Sigmoid colon (tissue), 6 donors: ENCODE measurements at regions not wholly inside any gene's neighbourhood (a gene's known extent, or its start where the extent isn't known, plus 50 kb on each side); places are given as distances from the start of the nearest gene placed in this dataset.
A peak's percentile ranks its signal among the peaks of the same experiment; 100 is the strongest.

Source experiments
- DNase-seq: peaks from one replicate; pipeline ENCODE4 v3.0.0-alpha.2; 2019
- H3K27ac ChIP-seq, 4 donors: fragments of 200-600 bp; sonication (generic); one replicate each; pipeline ENCODE4 v1.5.1; 2016 to 2019; ENCODE audit warnings: mild to moderate bottlenecking in 1 of 4
- H3K27me3 ChIP-seq, 3 donors: fragments of 200-600 bp; sonication (generic); one replicate each; pipeline ENCODE4 v1.5.1; 2019; ENCODE audit warnings: mild to moderate bottlenecking in 1 of 3
- H3K36me3 ChIP-seq, 4 donors: fragments of 200-600 bp; sonication (generic); one replicate each; pipeline ENCODE4 v1.5.1; 2016 to 2019
- H3K4me1 ChIP-seq, 4 donors: fragments of 200-600 bp; sonication (generic); one replicate each; pipeline ENCODE4 v1.5.1; 2017 to 2019
- H3K4me3 ChIP-seq, 4 donors: fragments of 200-600 bp; sonication (generic); one replicate each; pipeline ENCODE4 v1.5.1; 2017 to 2019; ENCODE audit warnings: mild to moderate bottlenecking in 2 of 4, moderate library complexity in 1 of 4
- H3K9me3 ChIP-seq, 4 donors: fragments of 200-600 bp in 3 of 4; sonication (generic) in 3 of 4; one replicate each; pipeline versions ENCODE4 v1.5.1 to v1.6.1; 2013 to 2019
- CTCF ChIP-seq, 4 experiments: fragments of 450-650 bp in 3 of 4; fragments of 200-600 bp in 1 of 4; IDR thresholded peaks; one replicate each; pipeline ENCODE4 v1.5.1; 2016 to 2019; ENCODE audit warnings: antibody characterized with exemption in 4 of 4, mild to moderate bottlenecking in 3 of 4, moderate library complexity in 2 of 4
- EP300 ChIP-seq, 4 donors: sonication (generic); formaldehyde crosslinking; IDR thresholded peaks; one replicate each; pipeline ENCODE4 v1.6.1; 2017; ENCODE audit warnings: antibody characterized with exemption in 4 of 4
- POLR2A ChIP-seq, 2 donors: fragments of 450-650 bp; IDR thresholded peaks; one replicate each; pipeline ENCODE4 v1.6.1; 2016; ENCODE audit warnings: antibody characterized with exemption in 2 of 2, mild to moderate bottlenecking in 2 of 2, moderate library complexity in 2 of 2
- POLR2AphosphoS5 ChIP-seq, 4 donors: sonication (generic); formaldehyde crosslinking; IDR thresholded peaks; one replicate each; pipeline ENCODE4 v1.6.1; 2017; ENCODE audit warnings: antibody characterized with exemption in 4 of 4
- WGBS, 2 donors: extraction: QIAGEN DNeasy Blood & Tissue Kit; methylation state at CpG; one replicate each; pipeline ENCODE4 v1.1.7; 2013; 5-methylcytosine and 5-hydroxymethylcytosine counted together
- intact Hi-C: fragments of 100-400 bp; cut with DNase I; formaldehyde crosslinking; loops from one replicate; pipeline ENCODE4 v1.15.1; 2023
- donor health status: healthy with polysubstance abuse.
- donor health status: healthy.

GRCh38 chr15:70406617-70407335 is 309.1 kb upstream of the TLE3 start:
- 69 to 77% methylated on average over 10 of the region's 10 CpGs for WGBS, 2 donors
- DNase-seq = no peak
- no peaks in the 10 kb centered on the region for H3K27me3 ChIP-seq
- H3K4me1 ChIP-seq = peaks cover 0 to 8% (median 0%) of the 10 kb centered on the region in 4 donors
- H3K9me3 ChIP-seq = peaks cover 0 to 2% (median 0%) of the 10 kb centered on the region in 4 donors
- H3K4me3 ChIP-seq = no peak overlapping the region
- H3K27ac ChIP-seq = no peak overlapping the region
- TF ChIP-seq EP300 (IDR thresholded peaks at IDR 0.05) = no peak
- no peak for TF ChIP-seq POLR2AphosphoS5 (IDR thresholded peaks at IDR 0.05)
- TF ChIP-seq POLR2A (IDR thresholded peaks at IDR 0.05) = no peak
- TF ChIP-seq CTCF (IDR thresholded peaks at IDR 0.05) = no peak
- intact Hi-C loops = no loop called here
- H3K36me3 ChIP-seq = no peaks in the 10 kb centered on the region

GRCh38 chr15:70401709-70402108 is 304.0 kb upstream of the TLE3 start:
- TF ChIP-seq POLR2AphosphoS5 (IDR thresholded peaks at IDR 0.05) (peak in 1 of 4 donors; percentile 18), POLR2A (IDR thresholded peaks at IDR 0.05) (no peak), EP300 (IDR thresholded peaks at IDR 0.05) (no peak), CTCF (IDR thresholded peaks at IDR 0.05) (no peak)
- intact Hi-C loops = no loop called here
- no peaks in the 10 kb centered on the region for H3K36me3 ChIP-seq
- H3K4me3 ChIP-seq = no peak overlapping the region
- H3K9me3 ChIP-seq = no peaks in the 10 kb centered on the region
- H3K27me3 ChIP-seq = no peaks in the 10 kb centered on the region
- WGBS, 2 donors = 80 to 86% methylated on average over 4 of the region's 4 CpGs
- no peak overlapping the region for H3K27ac ChIP-seq
- DNase-seq = peak; percentile 72
- peaks cover 0 to 3% (median 0%) of the 10 kb centered on the region in 4 donors for H3K4me1 ChIP-seq

GRCh38 chr15:70400766-70401541 is 303.2 kb upstream of the TLE3 start:
- Histone ChIP-seq H3K4me3 (no peak overlapping the region), H3K36me3 (no peaks in the 10 kb centered on the region), H3K27me3 (no peaks in the 10 kb centered on the region), H3K27ac (peak overlapping the region in 1 of 4 donors; percentile 6), H3K4me1 (no peaks in the 10 kb centered on the region), H3K9me3 (no peaks in the 10 kb centered on the region)
- intact Hi-C loops = no loop called here
- no peak for DNase-seq
- TF ChIP-seq EP300 (IDR thresholded peaks at IDR 0.05) (no peak), CTCF (IDR thresholded peaks at IDR 0.05) (no peak), POLR2A (IDR thresholded peaks at IDR 0.05) (no peak), POLR2AphosphoS5 (IDR thresholded peaks at IDR 0.05) (no peak)
- 89 to 98% methylated on average over 4 of the region's 4 CpGs for WGBS, 2 donors

- Histone ChIP-seq H3K9me3 (no peaks in the 10 kb centered on the region), H3K27ac (no peak overlapping the region), H3K36me3 (no peaks in the 10 kb centered on the region), H3K27me3 (no peaks in the 10 kb centered on the region), H3K4me3 (no peak overlapping the region), H3K4me1 (no peaks in the 10 kb centered on the region)
- intact Hi-C loops = no loop called here
- DNase-seq = no peak
- TF ChIP-seq POLR2AphosphoS5 (IDR thresholded peaks at IDR 0.05) (no peak), CTCF (IDR thresholded peaks at IDR 0.05) (no peak), POLR2A (IDR thresholded peaks at IDR 0.05) (no peak), EP300 (IDR thresholded peaks at IDR 0.05) (no peak)
These were observed 301.5 kb upstream of the TLE3 start for GRCh38 chr15:70399204-70399603.
